Right lobe of liver (tissue), 4 donors: ENCODE measurements at regions not wholly inside any gene's neighbourhood (a gene's known extent, or its start where the extent isn't known, plus 50 kb on each side); places are given as distances from the start of the nearest gene placed in this dataset.

ENCODE experiments used
- CTCF ChIP-seq, 4 donors: fragments of 200-600 bp in 3 of 4; fragments of 450-650 bp in 1 of 4; IDR thresholded peaks; one replicate each; pipeline versions ENCODE4 v1.5.1 to v1.8.0; 2016 to 2022; ENCODE audit warnings: antibody characterized with exemption in 4 of 4, mild to moderate bottlenecking in 2 of 4
- POLR2A ChIP-seq: fragments of 450-650 bp; IDR thresholded peaks from one replicate; pipeline ENCODE4 v1.6.1; 2017; ENCODE audit warnings: antibody characterized with exemption, mild to moderate bottlenecking
- donor health status: DM: no; HTN: no; CAD: no.
- donor health status: DM: no; HTN: no; CAD: no.
- donor health status: DM: no; HTN: yes; CAD: no.

GRCh38 chr12:67773896-67774295 lies 125.4 kb downstream of the DYRK2 start:
- TF ChIP-seq CTCF (IDR thresholded peaks at IDR 0.05) (no peak), POLR2A (no peak)
